Natural killer cell (primary cell): ENCODE measurements at regions not wholly inside any gene's neighbourhood (a gene's known extent, or its start where the extent isn't known, plus 50 kb on each side); places are given as distances from the start of the nearest gene placed in this dataset.

Source experiments
- ATAC-seq, 3 donors: fragments of 150-1000 bp in 2 of 3; fragments of 200-7000 bp in 1 of 3; cut with Tn5 transposase; 1 replicate in 1 of 3; 2 replicates in 2 of 3; pipeline ENCODE4 v1.10.0; 2021; ENCODE audit warnings: mild to moderate bottlenecking in 2 of 3, moderate library complexity in 2 of 3
- DNase-seq, 2 donors: peaks; one replicate each; pipeline versions ENCODE4 v3.0.0 to v3.0.0-alpha.2; 2013 to 2021; ENCODE audit warnings: mixed read lengths in 1 of 2
- H3K27ac ChIP-seq: one replicate; pipeline ENCODE4 v1.5.1; 2013; ENCODE audit warnings: mild to moderate bottlenecking, low read length
- H3K27me3 ChIP-seq: one replicate; pipeline ENCODE4 v1.6.1; 2013; ENCODE audit warnings: low read length; ENCODE audit not compliant: control insufficient read depth, insufficient read depth
- H3K36me3 ChIP-seq: one replicate; pipeline ENCODE4 v1.6.1; 2013; ENCODE audit warnings: low read length; ENCODE audit not compliant: control insufficient read depth, insufficient read depth
- H3K4me1 ChIP-seq: one replicate; pipeline ENCODE4 v1.6.1; 2013; ENCODE audit warnings: low read length; ENCODE audit not compliant: control insufficient read depth, insufficient read depth
- H3K4me3 ChIP-seq: one replicate; pipeline ENCODE4 v1.5.1; 2013; ENCODE audit warnings: low read length
- H3K9me3 ChIP-seq: one replicate; pipeline ENCODE4 v1.6.1; 2013; ENCODE audit warnings: low read length; ENCODE audit not compliant: control insufficient read depth, insufficient read depth
- H3K27ac Mint-ChIP-seq, 2 donors: one replicate each; pipeline ENCODE4 v1.8.0; 2022; ENCODE audit warnings: mild to moderate bottlenecking in 2 of 2, mixed read lengths in 2 of 2, moderate library complexity in 1 of 2
- H3K27me3 Mint-ChIP-seq, 2 donors: one replicate each; pipeline ENCODE4 v1.8.0; 2022; ENCODE audit warnings: low read depth in 2 of 2, mixed read lengths in 2 of 2
- H3K36me3 Mint-ChIP-seq: one replicate; pipeline ENCODE4 v1.8.0; 2022; ENCODE audit warnings: mixed read lengths
- H3K4me1 Mint-ChIP-seq, 2 donors: one replicate each; pipeline ENCODE4 v1.8.0; 2022; ENCODE audit warnings: mixed read lengths in 2 of 2
- H3K4me3 Mint-ChIP-seq: one replicate; pipeline ENCODE4 v1.8.0; 2022; ENCODE audit warnings: mild to moderate bottlenecking, moderate library complexity, mixed read lengths
- H3K9me3 Mint-ChIP-seq, 2 donors: one replicate each; pipeline ENCODE4 v1.8.0; 2022; ENCODE audit warnings: mixed read lengths in 2 of 2
- CTCF ChIP-seq: fragments of 200-600 bp; IDR thresholded peaks from one replicate; pipeline ENCODE4 v1.8.0; 2022; ENCODE audit warnings: antibody characterized with exemption
- WGBS: methylation state at CpG from one replicate; pipeline ENCODE4 v1.1.7; 2013; ENCODE audit warnings: missing lambda C conversion rate; ENCODE audit not compliant: insufficient coverage; 5-methylcytosine and 5-hydroxymethylcytosine counted together
- intact Hi-C: fragments of 100-400 bp; cut with micrococcal nuclease; formaldehyde crosslinking; loops from one replicate; pipeline ENCODE4 v1.14.2; 2022

GRCh38 chr5:174570662-174571061 is 153.7 kb upstream of the MSX2 start:
- H3K27ac Mint-ChIP-seq: no peak overlapping the region
- H3K9me3 Mint-ChIP-seq: peaks cover 0 to 3% of the 10 kb centered on the region in 2 donors
- no peak overlapping the region for H3K4me3 Mint-ChIP-seq

GRCh38 chr5:174571662-174572397 is 152.6 kb upstream of the MSX2 start:
- no peak overlapping the region for H3K4me3 ChIP-seq
- H3K36me3 Mint-ChIP-seq: no peaks in the 10 kb centered on the region
- H3K27me3 ChIP-seq: no peaks in the 10 kb centered on the region
- no peak for ATAC-seq
- no peak for TF ChIP-seq CTCF
- H3K27me3 Mint-ChIP-seq: peaks cover 0 to 3% of the 10 kb centered on the region in 2 donors
- no peak overlapping the region for H3K4me3 Mint-ChIP-seq
- no peaks in the 10 kb centered on the region for H3K4me1 Mint-ChIP-seq
- no peaks in the 10 kb centered on the region for H3K4me1 ChIP-seq
- intact Hi-C loops: no loop called here
- DNase-seq: no peak
- no peaks in the 10 kb centered on the region for H3K36me3 ChIP-seq
- no peaks in the 10 kb centered on the region for H3K9me3 ChIP-seq
- 85% methylated on average over 7 of the region's 7 CpGs for WGBS
- peaks cover 0 to 3% of the 10 kb centered on the region in 2 donors for H3K9me3 Mint-ChIP-seq
- no peak overlapping the region for H3K27ac ChIP-seq
- H3K27ac Mint-ChIP-seq: no peak overlapping the region

More at GRCh38 chr5:174570662-174571061, 153.7 kb upstream of the MSX2 start:
- H3K36me3 ChIP-seq: no peaks in the 10 kb centered on the region
- no peaks in the 10 kb centered on the region for H3K4me1 Mint-ChIP-seq
- no peaks in the 10 kb centered on the region for H3K27me3 ChIP-seq
- no peak for ATAC-seq
- H3K27ac ChIP-seq: no peak overlapping the region
- no peak overlapping the region for H3K4me3 ChIP-seq
- H3K27me3 Mint-ChIP-seq: peaks cover 0 to 3% of the 10 kb centered on the region in 2 donors
- no peaks in the 10 kb centered on the region for H3K4me1 ChIP-seq
- intact Hi-C loops: no loop called here
- DNase-seq: no peak
- H3K9me3 ChIP-seq: no peaks in the 10 kb centered on the region
- 66% methylated on average over 4 of the region's 4 CpGs for WGBS
- no peaks in the 10 kb centered on the region for H3K36me3 Mint-ChIP-seq
- TF ChIP-seq CTCF: no peak

- DNase-seq (no peak), ATAC-seq (no peak)
- Mint-ChIP-seq H3K4me3 (no peak overlapping the region), H3K4me1 (no peaks in the 10 kb centered on the region), H3K36me3 (no peaks in the 10 kb centered on the region), H3K9me3 (peaks cover 0 to 3% of the 10 kb centered on the region in 2 donors), H3K27me3 (peaks cover 0 to 3% of the 10 kb centered on the region in 2 donors), H3K27ac (no peak overlapping the region)
- 89% methylated on average over 9 of the region's 9 CpGs for WGBS
- no peak overlapping the region for H3K27ac ChIP-seq
- intact Hi-C loops: no loop called here
- TF ChIP-seq CTCF: no peak
- no peaks in the 10 kb centered on the region for H3K9me3 ChIP-seq
- no peaks in the 10 kb centered on the region for H3K4me1 ChIP-seq
- no peaks in the 10 kb centered on the region for H3K27me3 ChIP-seq
- no peaks in the 10 kb centered on the region for H3K36me3 ChIP-seq
- no peak overlapping the region for H3K4me3 ChIP-seq
Measured at GRCh38 chr5:174572591-174572990, 151.8 kb upstream of the MSX2 start.
